Duodenal mucosa (tissue), 2 donors: ENCODE measurements at regions not wholly inside any gene's neighbourhood (a gene's known extent, or its start where the extent isn't known, plus 50 kb on each side); places are given as distances from the start of the nearest gene placed in this dataset.

ENCODE experiments used
- H3K27ac ChIP-seq: one replicate; pipeline ENCODE4 v1.7.0; 2013; ENCODE audit warnings: low read depth, low read length
- H3K27me3 ChIP-seq, 2 donors: one replicate each; pipeline ENCODE4 v1.7.0; 2013; ENCODE audit warnings: low read length in 2 of 2, control low read depth in 1 of 2; ENCODE audit not compliant: insufficient read depth in 2 of 2, control insufficient read depth in 1 of 2
- H3K36me3 ChIP-seq, 2 donors: one replicate each; pipeline ENCODE4 v1.7.0; 2013; ENCODE audit warnings: low read length in 2 of 2, control low read depth in 1 of 2; ENCODE audit not compliant: insufficient read depth in 2 of 2, control insufficient read depth in 1 of 2
- H3K4me1 ChIP-seq, 2 donors: one replicate each; pipeline ENCODE4 v1.7.0; 2013; ENCODE audit warnings: low read length in 2 of 2, control low read depth in 1 of 2; ENCODE audit not compliant: insufficient read depth in 2 of 2, control insufficient read depth in 1 of 2
- H3K4me3 ChIP-seq, 2 donors: one replicate each; pipeline ENCODE4 v1.7.0; 2013; ENCODE audit warnings: low read length in 2 of 2, low read depth in 1 of 2
- H3K9ac ChIP-seq, 2 donors: one replicate each; pipeline ENCODE4 v1.7.0; 2013; ENCODE audit warnings: low read length in 2 of 2, low read depth in 1 of 2
- H3K9me3 ChIP-seq, 2 donors: one replicate each; pipeline ENCODE4 v1.7.0; 2013; ENCODE audit warnings: low read length in 2 of 2, control low read depth in 1 of 2; ENCODE audit not compliant: control insufficient read depth in 1 of 2

- no peak overlapping the region for H3K9ac ChIP-seq
- H3K9me3 ChIP-seq = no peaks in the 10 kb centered on the region
- no peak overlapping the region for H3K27ac ChIP-seq
- no peaks in the 10 kb centered on the region for H3K4me1 ChIP-seq
- no peaks in the 10 kb centered on the region for H3K36me3 ChIP-seq
- no peak overlapping the region for H3K4me3 ChIP-seq
- no peaks in the 10 kb centered on the region for H3K27me3 ChIP-seq
Measured at GRCh38 chr20:12207875-12208274, 290.2 kb downstream of the BTBD3 start.

GRCh38 chr20:12210591-12210990 lies 292.9 kb downstream of the BTBD3 start:
- H3K9me3 ChIP-seq = no peaks in the 10 kb centered on the region
- H3K27ac ChIP-seq = no peak overlapping the region
- no peak overlapping the region for H3K9ac ChIP-seq
- H3K36me3 ChIP-seq = no peaks in the 10 kb centered on the region
- no peaks in the 10 kb centered on the region for H3K4me1 ChIP-seq
- no peaks in the 10 kb centered on the region for H3K27me3 ChIP-seq
- H3K4me3 ChIP-seq = no peak overlapping the region

- H3K27me3 ChIP-seq = no peaks in the 10 kb centered on the region
Measured at GRCh38 chr20:12211361-12211760, 293.7 kb downstream of the BTBD3 start.

GRCh38 chr20:12217382-12217781 lies 299.7 kb downstream of the BTBD3 start:
- no peaks in the 10 kb centered on the region for H3K9me3 ChIP-seq
- H3K27me3 ChIP-seq = no peaks in the 10 kb centered on the region
- no peaks in the 10 kb centered on the region for H3K4me1 ChIP-seq
- H3K4me3 ChIP-seq = no peak overlapping the region
- H3K9ac ChIP-seq = no peak overlapping the region
- no peaks in the 10 kb centered on the region for H3K36me3 ChIP-seq
- no peak overlapping the region for H3K27ac ChIP-seq

More at GRCh38 chr20:12211361-12211760, 293.7 kb downstream of the BTBD3 start:
- no peaks in the 10 kb centered on the region for H3K36me3 ChIP-seq
- H3K4me3 ChIP-seq = no peak overlapping the region
- H3K27ac ChIP-seq = no peak overlapping the region
- H3K9ac ChIP-seq = no peak overlapping the region
- H3K9me3 ChIP-seq = no peaks in the 10 kb centered on the region
- no peaks in the 10 kb centered on the region for H3K4me1 ChIP-seq

GRCh38 chr20:12219798-12220197 lies 302.1 kb downstream of the BTBD3 start:
- H3K4me3 ChIP-seq = no peak overlapping the region
- no peaks in the 10 kb centered on the region for H3K27me3 ChIP-seq
- no peak overlapping the region for H3K9ac ChIP-seq
- no peak overlapping the region for H3K27ac ChIP-seq
- H3K4me1 ChIP-seq = no peaks in the 10 kb centered on the region
- H3K9me3 ChIP-seq = no peaks in the 10 kb centered on the region
- no peaks in the 10 kb centered on the region for H3K36me3 ChIP-seq

GRCh38 chr20:12223057-12223456 lies 305.4 kb downstream of the BTBD3 start:
- no peaks in the 10 kb centered on the region for H3K9me3 ChIP-seq
- no peak overlapping the region for H3K27ac ChIP-seq
- H3K4me3 ChIP-seq = no peak overlapping the region
- no peak overlapping the region for H3K9ac ChIP-seq
- no peaks in the 10 kb centered on the region for H3K27me3 ChIP-seq
- H3K4me1 ChIP-seq = no peaks in the 10 kb centered on the region
- H3K36me3 ChIP-seq = no peaks in the 10 kb centered on the region

GRCh38 chr20:12225898-12226297 lies 308.2 kb downstream of the BTBD3 start:
- no peak overlapping the region for H3K27ac ChIP-seq
- no peak overlapping the region for H3K4me3 ChIP-seq
- no peaks in the 10 kb centered on the region for H3K27me3 ChIP-seq
- no peaks in the 10 kb centered on the region for H3K4me1 ChIP-seq
- no peaks in the 10 kb centered on the region for H3K9me3 ChIP-seq
- no peak overlapping the region for H3K9ac ChIP-seq
- H3K36me3 ChIP-seq = no peaks in the 10 kb centered on the region

GRCh38 chr20:12229891-12230290 lies 312.2 kb downstream of the BTBD3 start:
- Histone ChIP-seq H3K4me3 (no peak overlapping the region), H3K27ac (no peak overlapping the region), H3K9me3 (no peaks in the 10 kb centered on the region), H3K9ac (no peak overlapping the region), H3K4me1 (no peaks in the 10 kb centered on the region), H3K36me3 (no peaks in the 10 kb centered on the region), H3K27me3 (no peaks in the 10 kb centered on the region)

GRCh38 chr20:12237772-12238171 lies 320.1 kb downstream of the BTBD3 start:
- H3K4me1 ChIP-seq = no peaks in the 10 kb centered on the region
- H3K4me3 ChIP-seq = no peak overlapping the region
- no peak overlapping the region for H3K27ac ChIP-seq
- no peaks in the 10 kb centered on the region for H3K9me3 ChIP-seq
- H3K27me3 ChIP-seq = no peaks in the 10 kb centered on the region
- H3K9ac ChIP-seq = no peak overlapping the region
- H3K36me3 ChIP-seq = no peaks in the 10 kb centered on the region

- H3K4me3 ChIP-seq = no peak overlapping the region
- H3K27me3 ChIP-seq = no peaks in the 10 kb centered on the region
- no peak overlapping the region for H3K27ac ChIP-seq
- no peak overlapping the region for H3K9ac ChIP-seq
- no peaks in the 10 kb centered on the region for H3K36me3 ChIP-seq
- no peaks in the 10 kb centered on the region for H3K4me1 ChIP-seq
- H3K9me3 ChIP-seq = no peaks in the 10 kb centered on the region
Measured at GRCh38 chr20:12241065-12241464, 323.4 kb downstream of the BTBD3 start.

- Histone ChIP-seq H3K9me3 (no peaks in the 10 kb centered on the region), H3K36me3 (no peaks in the 10 kb centered on the region), H3K9ac (no peak overlapping the region)
Measured at GRCh38 chr20:12243327-12243726, 325.6 kb downstream of the BTBD3 start.

More at GRCh38 chr20:12243327-12243726, 325.6 kb downstream of the BTBD3 start:
- Histone ChIP-seq H3K4me3 (no peak overlapping the region), H3K4me1 (no peaks in the 10 kb centered on the region), H3K27ac (no peak overlapping the region), H3K27me3 (no peaks in the 10 kb centered on the region)
